ENCODE measurements at regions not wholly inside any gene's neighbourhood (a gene's known extent, or its start where the extent isn't known, plus 50 kb on each side); places are given as distances from the start of the nearest gene placed in this dataset.

DNA sequence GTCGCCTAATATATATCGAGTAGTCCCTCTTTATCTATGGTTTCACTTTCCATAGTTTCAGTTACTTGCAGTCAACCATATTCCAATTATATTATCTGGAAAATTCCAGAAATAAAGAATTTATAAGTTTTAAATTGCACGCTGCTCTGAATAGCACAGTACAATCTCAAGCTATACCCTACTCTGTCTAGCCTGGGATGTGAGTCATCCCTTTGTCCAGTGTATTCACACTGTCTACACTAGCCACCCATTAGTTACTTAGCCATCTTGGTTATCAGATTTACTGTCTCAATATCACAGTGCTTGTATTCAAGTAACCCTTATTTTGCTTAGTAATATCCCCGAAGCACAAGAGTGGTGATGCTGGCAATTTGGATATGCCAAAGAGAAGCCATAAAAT, 72.1 kb upstream of the EOMES start:
- no peak overlapping the region for H3K4me2 ChIP-seq (ENCODE audit: control insufficient read depth, extremely low read depth, insufficient read depth, low read depth, low read length)
- no peaks in the 10 kb centered on the region for H3K4me1 ChIP-seq (ENCODE audit: control insufficient read depth, extremely low read depth, insufficient read depth, low read length)
- no peaks in the 10 kb centered on the region for H3K9me3 ChIP-seq (ENCODE audit: control insufficient read depth, low read depth, low read length)
- H3K79me2 ChIP-seq (ENCODE audit: control insufficient read depth, insufficient read depth, low read length): no peaks in the 10 kb centered on the region
- dilution Hi-C loops (cut with MboI; ENCODE audit: extremely low pct_ligation_motif_present, low sequenced_read_pairs): no loop called here
- H3K9me1 ChIP-seq (ENCODE audit: control insufficient read depth, extremely low read depth, insufficient read depth, low read length): no peaks in the 10 kb centered on the region
- H3K27ac ChIP-seq (ENCODE audit: control insufficient read depth, insufficient read depth, low read length): no peak overlapping the region
- no peaks in the 10 kb centered on the region for H3K27me3 ChIP-seq (ENCODE audit: control insufficient read depth, extremely low read depth, insufficient read depth, low read length)
- H3K36me3 ChIP-seq (ENCODE audit: control insufficient read depth in 2 of 2, extremely low read depth in 1 of 2, insufficient read depth in 2 of 2, low read length in 2 of 2): no peaks in the 10 kb centered on the region
- FAIRE-seq: no peak
- DNase-seq (ENCODE audit: low read depth, low spot score): no peak
- no peak overlapping the region for H3K9ac ChIP-seq (ENCODE audit: control insufficient read depth, extremely low read depth, insufficient read depth, low read length)
- H2AFZ ChIP-seq (ENCODE audit: control insufficient read depth, low read length): no peak overlapping the region
- H4K20me1 ChIP-seq (ENCODE audit: control insufficient read depth, extremely low read depth, insufficient read depth, low read length): no peaks in the 10 kb centered on the region
- H3K4me3 ChIP-seq (ENCODE audit: control insufficient read depth in 2 of 3, extremely low read depth in 1 of 3, insufficient read depth in 2 of 3, low read depth in 1 of 3, low read length in 3 of 3): no peak overlapping the region
- no peak for TF ChIP-seq EZH2 (IDR thresholded peaks at IDR 0.05; ENCODE audit: low read length)
- TF ChIP-seq, protein P1, sequence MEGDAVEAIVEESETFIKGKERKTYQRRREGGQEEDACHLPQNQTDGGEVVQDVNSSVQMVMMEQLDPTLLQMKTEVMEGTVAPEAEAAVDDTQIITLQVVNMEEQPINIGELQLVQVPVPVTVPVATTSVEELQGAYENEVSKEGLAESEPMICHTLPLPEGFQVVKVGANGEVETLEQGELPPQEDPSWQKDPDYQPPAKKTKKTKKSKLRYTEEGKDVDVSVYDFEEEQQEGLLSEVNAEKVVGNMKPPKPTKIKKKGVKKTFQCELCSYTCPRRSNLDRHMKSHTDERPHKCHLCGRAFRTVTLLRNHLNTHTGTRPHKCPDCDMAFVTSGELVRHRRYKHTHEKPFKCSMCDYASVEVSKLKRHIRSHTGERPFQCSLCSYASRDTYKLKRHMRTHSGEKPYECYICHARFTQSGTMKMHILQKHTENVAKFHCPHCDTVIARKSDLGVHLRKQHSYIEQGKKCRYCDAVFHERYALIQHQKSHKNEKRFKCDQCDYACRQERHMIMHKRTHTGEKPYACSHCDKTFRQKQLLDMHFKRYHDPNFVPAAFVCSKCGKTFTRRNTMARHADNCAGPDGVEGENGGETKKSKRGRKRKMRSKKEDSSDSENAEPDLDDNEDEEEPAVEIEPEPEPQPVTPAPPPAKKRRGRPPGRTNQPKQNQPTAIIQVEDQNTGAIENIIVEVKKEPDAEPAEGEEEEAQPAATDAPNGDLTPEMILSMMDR (optimal IDR thresholded peaks at IDR 0.05 in 1 of 3, IDR thresholded peaks at IDR 0.05 in 1 of 3, conservative IDR thresholded peaks at IDR 0.05 in 1 of 3; ENCODE audit: extremely low read depth in 1 of 3, insufficient read depth in 2 of 3, low read length in 3 of 3): no peak

DNA sequence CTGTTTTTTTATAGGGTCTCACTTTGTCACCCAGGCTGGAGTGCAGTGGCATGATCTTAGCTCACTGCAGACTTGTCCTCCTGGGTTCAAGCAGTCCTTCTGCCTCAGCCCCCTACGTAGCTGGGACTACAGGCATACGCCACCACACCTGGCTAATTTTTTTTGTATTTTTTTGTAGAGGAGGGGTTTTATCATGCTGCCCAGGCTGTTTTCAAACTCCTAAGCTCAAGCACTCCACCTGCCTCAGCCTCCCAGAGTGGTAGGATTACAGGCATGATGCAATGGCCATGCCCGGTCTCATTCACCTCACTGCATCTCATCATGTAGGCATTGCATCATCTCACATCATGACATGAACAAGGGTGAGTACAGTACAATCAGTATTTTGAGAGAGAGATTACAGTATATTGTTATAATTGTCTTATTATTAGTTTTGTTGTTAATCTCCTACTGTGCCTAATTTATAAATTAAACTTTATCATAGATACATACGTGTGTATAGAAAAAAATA, 74.3 kb upstream of the EOMES start:
- no peak for DNase-seq (ENCODE audit: low read depth, low spot score)
- no peak overlapping the region for H3K27ac ChIP-seq (ENCODE audit: control insufficient read depth, insufficient read depth, low read length)
- no peaks in the 10 kb centered on the region for H4K20me1 ChIP-seq (ENCODE audit: control insufficient read depth, extremely low read depth, insufficient read depth, low read length)
- H3K4me2 ChIP-seq (ENCODE audit: control insufficient read depth, extremely low read depth, insufficient read depth, low read depth, low read length): no peak overlapping the region
- no peaks in the 10 kb centered on the region for H3K9me3 ChIP-seq (ENCODE audit: control insufficient read depth, low read depth, low read length)
- H3K9ac ChIP-seq (ENCODE audit: control insufficient read depth, extremely low read depth, insufficient read depth, low read length): no peak overlapping the region
- no peaks in the 10 kb centered on the region for H3K9me1 ChIP-seq (ENCODE audit: control insufficient read depth, extremely low read depth, insufficient read depth, low read length)
- H3K36me3 ChIP-seq (ENCODE audit: control insufficient read depth in 2 of 2, extremely low read depth in 1 of 2, insufficient read depth in 2 of 2, low read length in 2 of 2): no peaks in the 10 kb centered on the region
- dilution Hi-C loops (cut with MboI; ENCODE audit: extremely low pct_ligation_motif_present, low sequenced_read_pairs): no loop called here
- no peaks in the 10 kb centered on the region for H3K4me1 ChIP-seq (ENCODE audit: control insufficient read depth, extremely low read depth, insufficient read depth, low read length)
- TF ChIP-seq EZH2 (IDR thresholded peaks at IDR 0.05; ENCODE audit: low read length): no peak
- FAIRE-seq: no peak
- H3K79me2 ChIP-seq (ENCODE audit: control insufficient read depth, insufficient read depth, low read length): no peaks in the 10 kb centered on the region
- H3K27me3 ChIP-seq (ENCODE audit: control insufficient read depth, extremely low read depth, insufficient read depth, low read length): no peaks in the 10 kb centered on the region
- H2AFZ ChIP-seq (ENCODE audit: control insufficient read depth, low read length): no peak overlapping the region
- H3K4me3 ChIP-seq (ENCODE audit: control insufficient read depth in 2 of 3, extremely low read depth in 1 of 3, insufficient read depth in 2 of 3, low read depth in 1 of 3, low read length in 3 of 3): no peak overlapping the region

DNA sequence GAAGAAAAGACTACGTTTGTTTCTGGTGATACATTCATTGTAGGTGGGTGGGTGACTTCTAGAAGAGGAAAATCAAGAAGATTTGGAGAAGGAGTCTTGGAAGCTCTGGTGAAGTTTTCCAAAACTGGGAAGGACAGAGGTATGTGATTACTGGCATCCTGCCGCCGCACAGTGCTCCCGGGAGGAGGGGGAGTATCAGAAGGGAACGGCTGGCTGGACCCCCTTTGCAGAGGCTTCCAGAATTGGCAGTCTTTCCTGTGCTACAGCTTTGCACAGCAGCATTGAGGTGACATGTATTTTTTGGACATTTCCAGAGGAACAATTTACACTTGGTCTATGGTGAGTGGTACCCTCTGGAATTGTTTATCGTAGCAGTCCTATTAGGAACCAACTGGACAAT, 75.7 kb upstream of the EOMES start:
- DNase-seq (ENCODE audit: low read depth, low spot score) (no peak), FAIRE-seq (no peak)
- Histone ChIP-seq H3K36me3 (ENCODE audit: control insufficient read depth in 2 of 2, extremely low read depth in 1 of 2, insufficient read depth in 2 of 2, low read length in 2 of 2) (no peaks in the 10 kb centered on the region), H3K9ac (ENCODE audit: control insufficient read depth, extremely low read depth, insufficient read depth, low read length) (no peak overlapping the region), H3K4me1 (ENCODE audit: control insufficient read depth, extremely low read depth, insufficient read depth, low read length) (no peaks in the 10 kb centered on the region), H2AFZ (ENCODE audit: control insufficient read depth, low read length) (no peak overlapping the region), H3K27me3 (ENCODE audit: control insufficient read depth, extremely low read depth, insufficient read depth, low read length) (no peaks in the 10 kb centered on the region), H3K9me3 (ENCODE audit: control insufficient read depth, low read depth, low read length) (no peaks in the 10 kb centered on the region), H4K20me1 (ENCODE audit: control insufficient read depth, extremely low read depth, insufficient read depth, low read length) (no peaks in the 10 kb centered on the region), H3K79me2 (ENCODE audit: control insufficient read depth, insufficient read depth, low read length) (no peaks in the 10 kb centered on the region), H3K4me3 (ENCODE audit: control insufficient read depth in 2 of 3, extremely low read depth in 1 of 3, insufficient read depth in 2 of 3, low read depth in 1 of 3, low read length in 3 of 3) (no peak overlapping the region), H3K4me2 (ENCODE audit: control insufficient read depth, extremely low read depth, insufficient read depth, low read depth, low read length) (no peak overlapping the region), H3K9me1 (ENCODE audit: control insufficient read depth, extremely low read depth, insufficient read depth, low read length) (no peaks in the 10 kb centered on the region), H3K27ac (ENCODE audit: control insufficient read depth, insufficient read depth, low read length) (no peak overlapping the region)
- dilution Hi-C loops (cut with MboI; ENCODE audit: extremely low pct_ligation_motif_present, low sequenced_read_pairs): no loop called here
- no peak for TF ChIP-seq EZH2 (IDR thresholded peaks at IDR 0.05; ENCODE audit: low read length)
- TF ChIP-seq, protein P1 (optimal IDR thresholded peaks at IDR 0.05 in 1 of 3, IDR thresholded peaks at IDR 0.05 in 1 of 3, conservative IDR thresholded peaks at IDR 0.05 in 1 of 3; ENCODE audit: extremely low read depth in 1 of 3, insufficient read depth in 2 of 3, low read length in 3 of 3): no peak

Measured in keratinocyte (primary cell).